ENCODE measurements at regions not wholly inside any gene's neighbourhood (a gene's known extent, or its start where the extent isn't known, plus 50 kb on each side); places are given as distances from the start of the nearest gene placed in this dataset.

DNA sequence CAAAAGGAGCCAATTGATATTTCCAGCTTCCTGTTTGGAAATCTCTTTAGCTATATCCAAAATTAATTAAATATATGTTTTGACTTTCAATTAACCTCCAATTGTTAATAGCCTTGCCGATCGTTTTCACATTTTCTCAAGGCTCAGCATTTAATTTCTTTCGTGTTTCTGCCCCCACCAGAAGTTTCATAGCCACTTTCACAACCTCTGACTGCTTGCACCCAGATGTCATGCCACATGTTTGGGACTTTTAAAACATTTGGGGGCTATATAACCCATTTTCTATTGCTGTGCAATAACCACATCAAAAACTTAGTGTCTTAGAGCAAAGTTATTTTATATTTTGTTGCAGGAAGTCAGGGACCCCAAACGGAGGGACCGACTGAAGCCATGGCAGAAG lies 510.6 kb upstream of the CNTNAP2 start:
- Histone ChIP-seq H2AFZ (ENCODE audit: low read length) (no peak overlapping the region), H3K9ac (ENCODE audit: low read length) (no peak overlapping the region), H3K4me1 (ENCODE audit: insufficient read depth, low read length, severe bottlenecking) (no peaks in the 10 kb centered on the region), H3K36me3 (ENCODE audit: insufficient read depth, low read length) (no peaks in the 10 kb centered on the region), H3K4me2 (ENCODE audit: low read length) (no peak overlapping the region), H3K9me2 (ENCODE audit: low read depth, low read length) (no peaks in the 10 kb centered on the region), H3K27ac (ENCODE audit: low read depth, low read length, poor library complexity, severe bottlenecking) (no peak overlapping the region), H3F3A (ENCODE audit: insufficient read depth, low read length) (no peaks in the 10 kb centered on the region), H3K9me3 (ENCODE audit: low read length) (no peaks in the 10 kb centered on the region), H3K4me3 (ENCODE audit: low read depth, low read length, poor library complexity, severe bottlenecking) (no peak overlapping the region), H4K20me1 (ENCODE audit: insufficient read depth, low read length) (no peaks in the 10 kb centered on the region), H3K79me2 (ENCODE audit: insufficient read depth, low read length) (no peaks in the 10 kb centered on the region), H3K27me3 (ENCODE audit: insufficient read depth, low read length) (no peaks in the 10 kb centered on the region)
- TF ChIP-seq EZH2 (IDR thresholded peaks at IDR 0.05; ENCODE audit: borderline replicate concordance, low read length) (no peak), CTCF (IDR thresholded peaks at IDR 0.05; ENCODE audit: low read length) (no peak)

DNA sequence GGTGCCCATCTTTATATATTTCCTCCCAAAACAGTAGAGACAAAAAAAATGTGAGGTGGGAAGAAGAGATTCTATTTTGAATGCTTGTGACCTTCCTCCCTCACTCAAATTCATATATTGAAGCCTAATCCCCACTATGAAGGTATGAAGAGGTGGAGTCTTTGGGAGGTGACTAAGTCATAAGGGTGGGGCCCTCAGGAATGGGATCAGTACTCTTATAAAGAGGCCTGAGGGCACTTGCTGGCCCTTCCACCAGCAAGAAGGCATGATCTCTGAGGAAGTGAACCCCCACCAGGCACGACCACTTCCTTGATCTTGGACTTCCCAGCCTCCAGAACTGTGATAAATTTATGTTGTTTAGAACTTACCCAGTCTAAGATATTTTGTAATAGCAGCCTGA lies 517.2 kb upstream of the CNTNAP2 start:
- H3F3A ChIP-seq (ENCODE audit: insufficient read depth, low read length): no peaks in the 10 kb centered on the region
- no peaks in the 10 kb centered on the region for H4K20me1 ChIP-seq (ENCODE audit: insufficient read depth, low read length)
- H3K9ac ChIP-seq (ENCODE audit: low read length): no peak overlapping the region
- no peaks in the 10 kb centered on the region for H3K9me2 ChIP-seq (ENCODE audit: low read depth, low read length)
- H3K27me3 ChIP-seq (ENCODE audit: insufficient read depth, low read length): no peaks in the 10 kb centered on the region
- no peak overlapping the region for H3K4me3 ChIP-seq (ENCODE audit: low read depth, low read length, poor library complexity, severe bottlenecking)
- no peaks in the 10 kb centered on the region for H3K4me1 ChIP-seq (ENCODE audit: insufficient read depth, low read length, severe bottlenecking)
- no peak overlapping the region for H2AFZ ChIP-seq (ENCODE audit: low read length)
- no peaks in the 10 kb centered on the region for H3K36me3 ChIP-seq (ENCODE audit: insufficient read depth, low read length)
- H3K9me3 ChIP-seq (ENCODE audit: low read length): no peaks in the 10 kb centered on the region
- H3K4me2 ChIP-seq (ENCODE audit: low read length): no peak overlapping the region
- no peak overlapping the region for H3K27ac ChIP-seq (ENCODE audit: low read depth, low read length, poor library complexity, severe bottlenecking)
- H3K79me2 ChIP-seq (ENCODE audit: insufficient read depth, low read length): no peaks in the 10 kb centered on the region
- TF ChIP-seq EZH2 (IDR thresholded peaks at IDR 0.05; ENCODE audit: borderline replicate concordance, low read length) (no peak), CTCF (IDR thresholded peaks at IDR 0.05; ENCODE audit: low read length) (no peak)

- no peak overlapping the region for H3K9ac ChIP-seq (ENCODE audit: low read length)
- no peaks in the 10 kb centered on the region for H3K79me2 ChIP-seq (ENCODE audit: insufficient read depth, low read length)
- no peak overlapping the region for H3K4me2 ChIP-seq (ENCODE audit: low read length)
- no peak overlapping the region for H3K4me3 ChIP-seq (ENCODE audit: low read depth, low read length, poor library complexity, severe bottlenecking)
- no peak overlapping the region for H3K27ac ChIP-seq (ENCODE audit: low read depth, low read length, poor library complexity, severe bottlenecking)
- no peaks in the 10 kb centered on the region for H3K36me3 ChIP-seq (ENCODE audit: insufficient read depth, low read length)
- H4K20me1 ChIP-seq (ENCODE audit: insufficient read depth, low read length): no peaks in the 10 kb centered on the region
- no peaks in the 10 kb centered on the region for H3K9me3 ChIP-seq (ENCODE audit: low read length)
- no peak for TF ChIP-seq EZH2 (IDR thresholded peaks at IDR 0.05; ENCODE audit: borderline replicate concordance, low read length)
- no peak for TF ChIP-seq CTCF (IDR thresholded peaks at IDR 0.05; ENCODE audit: low read length)
- H3K9me2 ChIP-seq (ENCODE audit: low read depth, low read length): no peaks in the 10 kb centered on the region
- no peaks in the 10 kb centered on the region for H3K27me3 ChIP-seq (ENCODE audit: insufficient read depth, low read length)
- H3K4me1 ChIP-seq (ENCODE audit: insufficient read depth, low read length, severe bottlenecking): no peaks in the 10 kb centered on the region
- no peak overlapping the region for H2AFZ ChIP-seq (ENCODE audit: low read length)
- no peaks in the 10 kb centered on the region for H3F3A ChIP-seq (ENCODE audit: insufficient read depth, low read length)
Measured at GRCh38 chr7:145584401-145584800, 532.2 kb upstream of the CNTNAP2 start.

Measured in OCI-LY1 (cell line).